ENCODE measurements at regions not wholly inside any gene's neighbourhood (a gene's known extent, or its start where the extent isn't known, plus 50 kb on each side); places are given as distances from the start of the nearest gene placed in this dataset.
"Not testable (repeated sequence)": the region's sequence is repeated elsewhere in the genome, so short reads cannot be mapped to it uniquely, and the experiment has no call there.

- TF ChIP-seq CTCF, EZH2phosphoT487, EZH2 (IDR thresholded peaks at IDR 0.05): not testable (repeated sequence)
Observed at GRCh38 chr9:39018107-39018506, 269.9 kb downstream of the CNTNAP3 start.

All from neural progenitor cell (in vitro differentiated cells).